ENCODE measurements at regions not wholly inside any gene's neighbourhood (a gene's known extent, or its start where the extent isn't known, plus 50 kb on each side); places are given as distances from the start of the nearest gene placed in this dataset.

DNA sequence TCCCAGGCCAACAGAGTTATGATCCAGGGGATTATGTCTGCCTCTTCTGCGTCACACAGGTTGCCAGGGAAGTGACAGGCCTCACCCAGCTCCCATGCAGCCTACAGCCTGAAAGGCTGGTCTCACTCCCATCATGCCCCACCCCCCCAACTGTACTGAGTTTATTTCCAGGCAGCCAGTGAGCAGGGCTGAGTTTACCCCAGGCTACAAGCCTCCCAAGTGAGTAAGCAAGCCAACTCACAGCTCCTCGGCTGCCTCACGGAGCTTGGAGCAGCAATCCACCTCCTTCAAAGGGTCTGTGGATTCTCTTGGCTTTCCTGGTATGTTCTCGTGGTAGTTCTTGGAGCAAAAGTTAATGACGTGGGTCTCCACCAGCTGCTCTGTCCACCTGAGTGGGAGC lies 1147.6 kb upstream of the ADGRL4 start:
- TF ChIP-seq, protein P1, sequence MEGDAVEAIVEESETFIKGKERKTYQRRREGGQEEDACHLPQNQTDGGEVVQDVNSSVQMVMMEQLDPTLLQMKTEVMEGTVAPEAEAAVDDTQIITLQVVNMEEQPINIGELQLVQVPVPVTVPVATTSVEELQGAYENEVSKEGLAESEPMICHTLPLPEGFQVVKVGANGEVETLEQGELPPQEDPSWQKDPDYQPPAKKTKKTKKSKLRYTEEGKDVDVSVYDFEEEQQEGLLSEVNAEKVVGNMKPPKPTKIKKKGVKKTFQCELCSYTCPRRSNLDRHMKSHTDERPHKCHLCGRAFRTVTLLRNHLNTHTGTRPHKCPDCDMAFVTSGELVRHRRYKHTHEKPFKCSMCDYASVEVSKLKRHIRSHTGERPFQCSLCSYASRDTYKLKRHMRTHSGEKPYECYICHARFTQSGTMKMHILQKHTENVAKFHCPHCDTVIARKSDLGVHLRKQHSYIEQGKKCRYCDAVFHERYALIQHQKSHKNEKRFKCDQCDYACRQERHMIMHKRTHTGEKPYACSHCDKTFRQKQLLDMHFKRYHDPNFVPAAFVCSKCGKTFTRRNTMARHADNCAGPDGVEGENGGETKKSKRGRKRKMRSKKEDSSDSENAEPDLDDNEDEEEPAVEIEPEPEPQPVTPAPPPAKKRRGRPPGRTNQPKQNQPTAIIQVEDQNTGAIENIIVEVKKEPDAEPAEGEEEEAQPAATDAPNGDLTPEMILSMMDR (IDR thresholded peaks at IDR 0.05), result no peak
- no peak for TF ChIP-seq EP300 (IDR thresholded peaks at IDR 0.05)
